Stimulated activated CD4-positive, alpha-beta T cell treated with anti-CD3 and anti-CD28 coated beads, Interleukin-12 subunit alpha, Interleukin-12 subunit beta, amount 100 ng/mL, for 24 hours (primary cell): ENCODE measurements at regions not wholly inside any gene's neighbourhood (a gene's known extent, or its start where the extent isn't known, plus 50 kb on each side); places are given as distances from the start of the nearest gene placed in this dataset.

Experiments used
- DNase-seq, 2 experiments: peaks; one replicate each; pipeline ENCODE4 v3.0.0-alpha.2; 2020; ENCODE audit warnings: low read depth in 2 of 2

DNA sequence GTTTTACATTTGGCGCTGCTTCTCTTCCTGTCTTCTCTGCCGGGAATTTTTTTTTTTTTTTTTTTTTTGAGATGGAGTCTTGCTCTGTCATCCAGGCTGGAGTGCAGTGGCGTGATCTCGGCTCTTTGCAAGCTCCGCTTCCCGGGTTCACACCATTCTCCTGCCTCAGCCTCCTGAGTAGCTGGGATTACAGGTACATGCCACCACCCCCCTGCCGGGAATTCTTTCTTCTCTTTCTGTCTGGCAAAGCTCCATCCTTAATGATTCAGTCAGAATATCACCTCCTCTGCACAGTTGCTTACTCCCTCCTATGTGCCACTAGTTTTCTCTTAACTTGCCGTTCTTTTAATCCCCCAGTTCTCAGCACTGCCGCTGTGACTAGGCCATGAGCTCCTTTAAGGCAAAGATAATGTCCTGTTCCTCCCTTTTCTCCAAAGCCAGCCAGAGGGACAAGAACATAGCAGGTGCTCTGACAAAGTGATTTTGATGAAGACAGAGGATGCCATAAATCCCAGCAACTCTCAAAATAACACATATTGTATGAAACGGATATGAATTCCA, 112.1 kb upstream of the LRATD1 start:
- DNase-seq = no peak

DNA sequence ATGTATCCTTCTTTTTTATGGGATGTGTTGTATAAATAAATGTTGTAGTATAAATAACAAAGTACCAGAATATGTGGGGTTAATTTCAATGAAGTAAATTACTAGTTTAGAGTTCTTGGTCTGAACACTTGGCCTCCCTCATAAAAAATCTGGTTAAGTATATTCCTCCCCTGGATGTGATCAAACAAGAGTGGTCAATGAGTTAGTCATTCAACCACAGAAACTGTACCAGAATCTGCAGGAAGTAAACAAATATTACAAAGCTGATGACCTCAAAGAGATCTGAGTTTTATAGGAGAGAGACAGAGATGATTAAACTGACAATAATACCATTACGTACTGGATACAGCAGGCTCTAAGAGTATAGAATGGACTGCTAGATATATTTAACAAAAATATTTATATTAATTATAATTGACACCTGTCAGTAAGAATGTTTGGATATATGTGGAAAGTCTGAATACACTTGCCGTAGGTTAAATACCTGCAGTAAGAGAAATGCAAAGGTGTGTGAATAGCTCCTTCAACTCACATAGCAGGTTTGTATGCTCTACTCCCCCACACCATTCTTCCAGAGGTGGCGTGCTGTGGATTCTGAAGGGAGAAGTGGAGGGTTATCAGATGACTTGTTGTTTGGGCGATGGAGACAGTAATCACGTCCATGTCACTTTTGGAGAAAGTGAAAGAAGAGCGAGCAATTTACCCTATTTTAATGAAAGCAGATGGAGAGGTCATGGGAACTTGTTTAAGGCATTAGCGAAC, 108.3 kb upstream of the LRATD1 start:
- no peak for DNase-seq

DNA sequence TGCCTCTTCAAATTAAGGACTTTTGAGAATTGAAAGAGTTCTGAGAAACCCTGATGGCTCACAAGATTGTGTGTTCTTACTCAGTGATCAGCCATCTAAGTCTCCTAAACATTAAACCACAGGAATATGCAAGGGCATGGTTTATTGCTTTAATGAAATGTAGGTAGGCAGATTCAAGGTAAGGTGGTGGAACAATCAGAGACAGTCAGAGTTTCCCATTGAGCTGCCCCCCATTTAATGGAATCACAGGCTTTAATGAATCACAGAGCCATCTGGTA, 107.8 kb upstream of the LRATD1 start:
- DNase-seq = no peak

DNA sequence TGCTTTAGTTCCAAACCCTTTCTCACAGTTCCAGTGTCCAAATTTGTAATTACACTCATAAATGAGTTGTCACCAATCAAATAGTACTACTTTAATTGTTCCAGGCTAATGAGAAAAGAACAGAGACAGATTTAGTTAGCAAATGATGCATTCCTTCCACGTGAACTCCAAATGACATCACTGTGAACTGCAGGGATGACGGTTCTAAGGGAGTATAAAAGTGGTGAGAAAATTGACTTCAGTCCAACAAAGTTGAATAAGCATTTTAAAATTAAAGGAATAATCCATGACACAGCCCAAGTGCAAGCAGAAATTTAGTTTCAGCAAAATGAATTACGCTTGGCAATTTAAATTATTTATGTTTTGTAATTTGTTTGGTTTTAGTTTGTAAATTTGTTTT, 102.0 kb upstream of the LRATD1 start:
- DNase-seq = no peak

DNA sequence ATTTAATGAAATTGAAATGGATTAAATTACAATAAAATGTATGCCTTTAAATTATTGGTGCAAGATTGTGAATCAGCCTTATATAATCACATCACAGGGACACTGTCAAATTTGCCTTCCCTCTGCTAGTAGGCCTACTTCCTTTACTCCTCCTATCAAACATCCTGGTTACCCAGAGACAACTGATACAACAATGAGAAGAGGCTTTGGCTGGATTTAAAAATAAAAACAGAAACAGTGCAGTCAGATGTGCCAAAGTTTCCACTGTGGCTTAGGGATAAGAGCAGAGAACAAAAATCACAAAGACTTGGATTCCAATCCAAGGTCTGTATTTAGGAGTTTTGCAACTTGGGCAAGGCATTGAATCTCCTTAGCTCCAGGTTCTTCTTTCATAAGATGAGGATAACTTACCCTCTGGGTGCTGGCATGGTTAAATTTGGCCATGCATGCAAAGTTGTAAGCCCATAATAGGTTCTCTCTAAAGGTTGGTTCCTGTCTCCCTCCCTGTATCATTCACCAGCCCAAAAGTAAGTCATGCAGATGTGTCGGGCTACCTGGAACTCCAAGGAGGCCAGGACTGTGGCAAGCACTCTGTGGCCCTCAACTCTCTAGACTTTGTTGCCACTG, 99.3 kb upstream of the LRATD1 start:
- no peak for DNase-seq

DNA sequence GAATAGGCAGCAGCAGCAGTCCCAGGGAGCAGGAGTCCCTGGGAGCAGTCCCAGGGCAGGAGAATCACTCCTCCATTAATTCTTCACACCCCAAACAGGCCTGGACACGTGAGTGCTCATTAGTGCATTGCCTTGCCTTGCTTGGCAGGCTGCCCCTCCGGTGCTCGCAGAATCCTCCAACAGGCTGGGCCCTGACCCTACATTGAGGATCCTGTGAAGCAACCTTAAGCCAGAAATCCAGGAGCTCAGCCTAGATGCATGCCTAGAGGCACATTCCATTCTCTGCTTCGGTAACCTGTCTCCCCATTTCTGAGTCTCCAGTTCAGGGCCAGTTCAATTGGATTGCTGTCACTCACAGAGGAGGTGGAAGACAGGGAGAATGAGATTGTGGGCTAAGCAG, 97.4 kb upstream of the LRATD1 start:
- no peak for DNase-seq

DNA sequence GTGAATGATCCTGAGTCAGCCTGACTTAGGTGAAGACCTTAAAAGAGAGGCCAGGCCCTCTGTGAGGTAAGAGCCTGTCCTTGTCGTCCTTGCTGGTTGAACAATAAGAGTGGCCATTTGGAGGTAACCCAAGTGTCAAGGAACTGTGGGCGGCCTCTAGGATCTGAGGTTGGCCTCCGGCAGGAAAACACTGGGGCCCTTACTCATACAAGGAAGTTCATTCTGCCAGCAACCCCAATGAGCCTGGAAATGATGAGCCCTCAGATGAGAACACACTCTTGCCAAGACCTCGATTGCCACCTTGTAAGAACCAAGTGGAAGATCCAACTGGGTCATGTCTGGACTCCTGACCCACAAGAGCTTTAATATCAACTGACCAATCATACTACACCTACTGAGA, 95.5 kb upstream of the LRATD1 start:
- no peak for DNase-seq

DNA sequence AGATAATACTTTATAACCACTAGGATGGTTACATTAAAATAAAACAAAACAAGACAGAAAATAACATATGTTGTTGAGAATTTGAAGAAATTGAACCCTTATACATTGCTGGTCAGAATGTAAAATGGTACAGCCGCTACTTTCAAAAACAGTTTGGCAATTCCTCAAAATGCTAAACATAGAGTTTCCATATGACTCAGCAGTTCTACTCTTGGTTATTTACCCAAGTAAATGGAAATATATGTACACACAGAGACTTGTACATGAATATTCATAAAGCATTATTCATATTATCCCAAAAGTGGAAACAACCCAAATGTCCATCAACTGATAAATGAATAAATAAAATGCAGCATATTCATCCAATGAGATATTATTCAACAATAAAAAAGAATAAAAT, 92.5 kb upstream of the LRATD1 start:
- DNase-seq = no peak

DNA sequence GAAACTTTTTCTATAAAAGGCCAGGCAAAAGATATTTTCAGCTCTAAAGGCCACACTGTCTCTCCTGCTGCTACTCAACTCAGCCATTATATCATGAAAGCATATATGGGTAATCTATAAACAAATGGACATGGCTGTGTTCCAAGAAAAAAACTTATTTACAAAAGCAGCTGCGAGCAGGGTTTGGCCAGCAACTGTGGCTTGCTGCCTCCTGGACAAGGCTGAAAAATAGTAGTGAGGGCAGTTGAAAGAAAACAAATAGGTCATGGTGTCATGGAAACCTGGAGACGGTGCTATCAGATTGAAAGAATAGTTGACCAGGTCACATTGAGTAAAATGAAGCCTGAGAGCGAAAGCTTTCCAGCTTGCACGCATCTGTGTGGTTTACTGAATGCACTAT, 89.2 kb upstream of the LRATD1 start:
- DNase-seq = no peak

DNA sequence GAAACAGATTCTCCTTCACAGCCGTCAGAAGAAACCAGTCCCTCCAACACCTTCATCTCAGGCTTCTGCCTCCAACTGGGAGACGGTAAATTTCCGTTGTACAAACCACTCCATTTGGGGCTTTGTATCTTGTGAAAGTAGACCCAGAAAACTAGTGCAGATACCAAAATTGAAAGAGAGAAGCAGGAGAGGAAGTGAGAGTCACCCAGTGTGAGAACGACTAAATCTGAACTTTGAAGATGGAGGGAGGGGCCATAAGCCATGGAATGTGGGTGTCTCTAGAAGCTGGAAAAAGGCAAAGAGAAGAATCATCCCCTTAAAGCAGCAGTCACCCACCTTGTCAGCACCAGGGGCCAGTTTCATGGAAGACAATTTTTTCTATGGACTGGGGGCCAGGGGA, 88.3 kb upstream of the LRATD1 start:
- DNase-seq = no peak

DNA sequence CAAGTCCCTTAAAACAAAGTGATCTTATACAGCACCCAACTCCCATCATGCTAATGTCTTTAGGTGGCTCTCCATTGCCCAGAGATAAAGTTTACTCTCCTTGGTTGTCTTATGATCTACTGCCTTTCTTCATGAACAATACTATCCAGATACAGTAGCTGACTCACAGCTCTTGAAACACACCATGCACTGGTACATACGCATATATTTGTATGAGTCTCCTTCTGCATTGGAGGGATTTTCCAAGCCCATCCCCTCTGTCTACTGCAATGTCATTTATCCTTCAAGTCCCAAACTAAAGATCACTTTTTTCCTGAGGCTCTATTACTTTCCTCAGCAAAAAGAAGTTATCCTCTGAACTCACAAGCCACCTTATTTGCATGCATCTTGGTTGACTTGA, 84.7 kb upstream of the LRATD1 start:
- no peak for DNase-seq

DNA sequence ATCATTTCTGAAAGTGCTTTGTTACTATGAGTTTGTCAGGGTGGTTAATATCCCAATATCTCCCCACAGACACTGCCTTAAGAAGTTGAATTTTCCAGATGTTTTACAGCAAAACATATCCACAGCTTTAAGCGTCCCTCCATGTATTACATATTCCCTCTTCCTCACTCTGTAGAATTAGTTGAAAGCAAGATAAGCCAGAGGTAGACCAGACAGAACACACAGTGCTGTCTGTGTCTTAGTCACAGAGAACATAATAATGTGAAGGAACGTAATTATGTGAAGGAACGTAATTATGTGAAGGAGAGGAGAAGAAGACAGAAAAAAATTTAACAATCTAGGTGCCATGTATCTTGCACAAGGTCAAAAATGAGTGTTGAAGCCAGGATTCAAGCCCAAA, 81.9 kb upstream of the LRATD1 start:
- no peak for DNase-seq

DNA sequence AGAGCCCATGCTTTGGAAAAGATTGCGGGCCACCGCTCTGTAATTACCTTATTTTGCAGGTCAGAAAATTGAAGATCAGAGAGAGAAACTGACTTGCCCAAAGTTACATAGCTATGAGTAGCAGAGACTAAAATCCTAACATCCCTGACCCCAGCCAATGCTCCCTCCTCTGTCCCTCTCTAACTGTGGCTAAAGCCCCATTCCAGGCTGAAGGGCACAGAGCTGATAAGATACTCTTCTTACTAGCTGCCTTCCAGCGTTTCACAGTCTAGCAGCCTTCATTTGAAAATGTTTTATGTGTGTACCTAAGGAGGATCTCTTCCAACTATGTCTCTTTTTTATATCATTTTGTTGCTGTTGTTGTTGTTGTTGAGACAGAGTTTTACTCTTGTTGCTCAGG, 81.4 kb upstream of the LRATD1 start:
- no peak for DNase-seq

DNA sequence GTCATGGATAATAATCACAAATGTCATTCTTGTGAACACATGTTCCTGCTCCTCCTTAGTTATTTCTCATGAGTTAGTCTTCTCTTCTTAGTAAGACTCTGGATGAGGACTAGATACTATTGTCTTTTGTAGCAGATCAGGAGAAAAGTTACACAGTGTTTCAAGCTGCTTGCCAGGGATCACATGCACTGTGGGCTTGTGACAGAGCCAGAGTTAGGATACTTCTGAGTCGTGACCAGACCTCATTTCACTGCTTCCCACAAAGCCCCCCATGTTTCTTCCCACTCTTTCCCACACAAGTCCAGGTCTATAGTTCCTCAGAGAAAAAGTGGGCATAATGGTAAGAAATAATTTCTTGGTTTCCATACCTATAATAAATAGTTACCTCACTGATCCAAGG, 80.2 kb upstream of the LRATD1 start:
- DNase-seq = no peak

DNA sequence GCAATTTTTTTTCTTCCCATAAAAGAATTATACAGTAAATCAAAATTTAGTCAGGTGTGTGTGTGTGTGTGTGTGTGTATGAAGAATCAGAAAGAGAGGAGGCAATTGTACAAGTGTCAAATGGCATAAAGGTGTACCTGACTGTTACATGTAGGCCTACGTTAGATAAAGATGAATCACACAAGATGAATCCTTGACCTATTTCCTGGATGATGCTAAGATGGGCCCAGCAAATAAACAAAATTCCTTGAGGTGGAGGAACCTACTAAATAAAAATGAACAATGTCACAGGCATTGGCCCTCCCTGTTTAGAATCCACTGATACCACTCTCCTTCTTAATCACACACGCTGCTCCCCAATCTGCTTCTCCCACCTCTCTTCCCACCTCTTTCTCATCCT, 79.7 kb upstream of the LRATD1 start:
- DNase-seq = no peak

DNA sequence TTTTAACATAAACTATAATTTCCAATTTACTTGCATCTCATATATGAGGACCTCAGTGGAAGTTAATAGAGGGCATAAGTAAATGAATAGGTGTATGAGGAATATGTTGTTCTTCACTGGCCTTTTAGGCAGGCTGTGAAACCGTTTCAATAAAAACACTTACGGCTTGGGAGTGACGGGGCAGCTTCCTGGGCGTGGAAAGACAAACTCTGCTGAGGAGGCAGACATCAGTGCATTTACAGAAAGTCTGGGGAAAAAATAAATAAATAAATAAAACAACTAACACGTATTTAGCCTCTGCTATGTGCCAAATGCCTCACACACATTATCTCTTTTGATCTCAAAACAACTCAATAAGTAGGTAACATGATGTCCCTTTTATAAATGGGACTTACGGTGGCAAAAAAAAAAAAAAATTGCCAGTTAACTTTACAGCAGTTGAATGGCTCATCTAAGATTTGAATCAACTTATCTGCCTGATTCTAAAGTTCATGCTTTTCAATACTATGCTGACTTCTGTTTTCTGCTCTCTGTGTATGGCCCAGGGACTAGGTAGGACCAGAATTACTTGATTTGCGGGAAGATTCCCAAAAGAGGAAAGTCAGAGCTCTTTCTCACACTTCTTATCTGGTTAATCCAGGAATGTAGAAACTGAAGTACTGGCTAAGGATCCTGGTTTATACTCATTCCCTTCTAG, 77.5 kb upstream of the LRATD1 start:
- DNase-seq = no peak

DNA sequence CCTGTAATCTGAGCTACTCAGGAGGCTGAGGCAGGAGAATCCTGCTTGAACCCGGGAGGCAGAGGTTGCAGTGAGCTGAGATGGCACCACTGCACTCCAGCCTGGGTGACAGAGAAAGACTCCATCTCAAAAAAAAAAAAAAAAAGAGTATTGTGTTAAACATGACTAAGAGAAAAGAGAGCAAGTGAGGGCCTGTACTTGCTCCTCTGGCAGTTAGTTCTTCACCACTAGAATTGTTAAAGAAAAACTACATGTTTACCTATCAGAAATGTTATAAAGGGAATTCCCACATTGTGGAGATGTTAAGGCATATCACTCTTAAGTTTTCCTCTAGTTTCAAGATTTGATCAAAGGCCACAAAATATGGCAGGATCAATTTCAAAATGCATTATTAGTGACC, 75.4 kb upstream of the LRATD1 start:
- no peak for DNase-seq

DNA sequence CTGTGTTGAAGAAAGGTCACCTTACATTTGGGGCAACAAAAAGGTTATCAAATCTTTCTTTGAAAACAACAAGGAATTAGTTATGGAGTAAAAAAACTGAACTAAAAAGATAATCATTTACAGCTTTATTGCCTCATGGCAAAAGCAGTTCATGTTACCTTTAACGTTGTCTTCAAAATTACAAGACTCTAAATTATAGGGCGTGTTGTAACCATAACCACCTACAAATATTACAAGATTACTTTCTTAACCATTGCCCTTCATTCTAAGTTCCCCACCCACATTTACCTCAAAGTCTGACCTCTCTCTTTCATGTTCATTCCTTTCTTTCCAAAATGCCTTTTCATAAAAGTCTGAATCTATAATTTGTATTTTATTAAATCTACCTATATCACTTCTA, 74.6 kb upstream of the LRATD1 start:
- no peak for DNase-seq

DNA sequence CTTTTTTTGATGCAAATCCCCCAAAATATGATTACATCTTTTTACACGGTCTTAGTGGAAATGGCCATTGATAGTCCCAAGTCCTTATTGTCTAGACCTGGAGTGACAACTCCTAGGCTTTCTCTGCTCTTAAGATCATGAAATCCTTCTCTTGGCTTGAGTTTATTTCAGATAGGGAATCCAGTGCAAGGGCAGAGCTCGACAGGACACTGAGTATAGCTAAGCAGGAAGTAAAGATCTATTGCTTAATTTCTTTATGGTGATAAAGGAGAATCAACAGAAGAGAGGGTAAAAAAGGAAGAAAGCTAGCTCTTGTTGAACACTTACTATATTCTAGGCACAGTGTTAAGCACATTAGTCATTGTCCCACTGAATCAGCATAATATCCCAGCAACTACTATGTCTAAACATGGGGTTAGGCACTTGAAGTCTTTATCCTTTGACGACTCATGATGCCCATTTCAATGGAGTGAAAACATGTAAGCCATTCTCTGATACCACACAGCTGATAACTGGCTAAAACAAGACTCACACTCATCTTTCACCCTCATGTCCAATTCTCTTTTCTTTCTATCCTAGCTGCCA, 74.1 kb upstream of the LRATD1 start:
- DNase-seq = no peak

DNA sequence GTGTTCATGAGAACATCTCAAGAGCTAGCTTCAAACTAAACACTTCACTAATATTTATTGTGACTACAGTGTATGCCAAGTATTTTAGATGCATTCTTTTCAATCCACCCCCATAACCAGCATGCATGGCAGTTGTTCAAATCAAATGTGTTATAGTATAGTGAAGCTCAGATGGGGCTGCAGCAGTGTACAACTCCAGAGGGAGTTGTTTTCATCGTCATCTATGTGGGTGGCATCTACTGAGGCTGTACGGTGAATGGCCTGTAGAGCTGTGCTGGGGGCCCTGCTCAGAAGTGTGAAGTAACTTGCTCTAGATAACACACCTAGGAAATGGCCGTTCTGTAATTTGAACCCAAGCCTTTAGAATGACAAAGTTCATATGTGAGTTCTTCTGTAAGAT, 71.8 kb upstream of the LRATD1 start:
- DNase-seq = no peak

DNA sequence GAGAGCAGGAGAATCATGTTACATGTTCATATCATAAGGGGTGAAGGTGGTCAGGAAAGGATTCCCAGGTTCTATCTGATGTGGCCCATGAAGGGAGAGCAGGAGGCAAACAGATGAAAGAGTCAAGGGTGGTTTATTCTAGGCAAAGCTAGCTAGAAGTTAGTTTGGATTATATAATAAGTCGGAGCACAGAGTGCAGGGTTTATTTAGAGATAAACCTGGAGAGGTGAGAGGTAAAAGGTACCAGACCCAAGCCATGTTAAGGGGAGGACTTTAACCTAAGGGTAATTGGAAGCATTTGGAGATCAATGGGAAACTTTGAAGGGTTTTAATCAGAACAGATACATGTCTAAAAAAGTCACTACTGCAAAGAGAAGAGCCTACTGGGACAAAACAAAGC, 69.2 kb upstream of the LRATD1 start:
- no peak for DNase-seq

DNA sequence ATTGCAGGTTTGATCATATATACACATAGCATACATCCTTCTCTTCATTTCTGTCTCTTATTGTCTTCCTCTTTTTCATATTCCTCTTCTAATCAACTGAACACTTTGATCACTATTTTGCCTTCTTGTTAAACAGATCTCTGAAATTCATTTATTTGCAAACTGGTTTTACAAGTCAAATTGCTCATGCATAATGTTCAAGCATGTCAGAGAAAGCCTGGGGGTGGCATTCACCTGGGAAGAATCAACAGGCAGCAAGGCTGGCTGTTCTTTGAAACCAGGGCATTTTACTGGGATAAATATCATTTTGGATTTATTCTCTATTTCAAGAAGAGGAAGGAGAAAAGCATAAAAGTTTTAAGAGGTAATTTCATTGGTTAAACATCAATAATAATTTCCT, 66.9 kb upstream of the LRATD1 start:
- DNase-seq = no peak

DNA sequence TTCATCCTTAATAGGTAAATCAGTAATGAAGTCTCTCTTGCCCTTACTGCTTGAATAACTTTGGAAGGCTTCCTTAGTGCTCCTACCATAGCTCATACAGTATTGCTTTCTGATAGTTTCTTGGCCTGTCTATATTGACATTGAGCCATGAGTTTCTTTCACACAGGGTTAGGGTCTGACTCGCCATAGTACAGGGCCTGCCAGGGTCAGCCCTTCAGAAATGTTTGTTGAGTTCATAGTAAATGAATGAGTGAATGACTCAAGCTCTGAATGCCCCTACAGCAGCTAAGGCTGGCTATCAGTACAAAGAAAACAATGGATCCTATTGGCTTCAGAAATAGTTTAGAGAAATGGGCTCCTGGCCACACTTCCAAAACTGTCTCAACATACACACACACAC, 65.0 kb upstream of the LRATD1 start:
- no peak for DNase-seq
